Adrenal gland (tissue), 5 donors: ENCODE measurements at regions not wholly inside any gene's neighbourhood (a gene's known extent, or its start where the extent isn't known, plus 50 kb on each side); places are given as distances from the start of the nearest gene placed in this dataset.

Experiments used
- POLR2A ChIP-seq, 2 donors: fragments of 450-650 bp; IDR thresholded peaks; one replicate each; pipeline ENCODE4 v1.6.1; 2017; ENCODE audit warnings: antibody characterized with exemption in 2 of 2, mild to moderate bottlenecking in 2 of 2, moderate library complexity in 1 of 2
- TF ChIP-seq, protein P1 (sequence below), 6 experiments: fragments of 450-650 bp in 4 of 6; fragments of 200-600 bp in 2 of 6; sonication (generic) in 1 of 6; IDR thresholded peaks; 1 replicate in 5 of 6; 2 replicates in 1 of 6; pipeline versions ENCODE4 v1.5.1 to v1.8.0; 2016 to 2021; ENCODE audit warnings: antibody characterized with exemption in 6 of 6, mild to moderate bottlenecking in 2 of 6, moderate library complexity in 1 of 6
- donor health status: DM: no; HTN: no; CAD: no.

GRCh38 chr4:134952305-134952704 is 750.7 kb upstream of the PABPC4L start:
- TF ChIP-seq, protein P1, sequence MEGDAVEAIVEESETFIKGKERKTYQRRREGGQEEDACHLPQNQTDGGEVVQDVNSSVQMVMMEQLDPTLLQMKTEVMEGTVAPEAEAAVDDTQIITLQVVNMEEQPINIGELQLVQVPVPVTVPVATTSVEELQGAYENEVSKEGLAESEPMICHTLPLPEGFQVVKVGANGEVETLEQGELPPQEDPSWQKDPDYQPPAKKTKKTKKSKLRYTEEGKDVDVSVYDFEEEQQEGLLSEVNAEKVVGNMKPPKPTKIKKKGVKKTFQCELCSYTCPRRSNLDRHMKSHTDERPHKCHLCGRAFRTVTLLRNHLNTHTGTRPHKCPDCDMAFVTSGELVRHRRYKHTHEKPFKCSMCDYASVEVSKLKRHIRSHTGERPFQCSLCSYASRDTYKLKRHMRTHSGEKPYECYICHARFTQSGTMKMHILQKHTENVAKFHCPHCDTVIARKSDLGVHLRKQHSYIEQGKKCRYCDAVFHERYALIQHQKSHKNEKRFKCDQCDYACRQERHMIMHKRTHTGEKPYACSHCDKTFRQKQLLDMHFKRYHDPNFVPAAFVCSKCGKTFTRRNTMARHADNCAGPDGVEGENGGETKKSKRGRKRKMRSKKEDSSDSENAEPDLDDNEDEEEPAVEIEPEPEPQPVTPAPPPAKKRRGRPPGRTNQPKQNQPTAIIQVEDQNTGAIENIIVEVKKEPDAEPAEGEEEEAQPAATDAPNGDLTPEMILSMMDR (IDR thresholded peaks at IDR 0.05), result no peak
- no peak for TF ChIP-seq POLR2A (IDR thresholded peaks at IDR 0.05)
